ENCODE measurements at regions not wholly inside any gene's neighbourhood (a gene's known extent, or its start where the extent isn't known, plus 50 kb on each side); places are given as distances from the start of the nearest gene placed in this dataset.

DNA sequence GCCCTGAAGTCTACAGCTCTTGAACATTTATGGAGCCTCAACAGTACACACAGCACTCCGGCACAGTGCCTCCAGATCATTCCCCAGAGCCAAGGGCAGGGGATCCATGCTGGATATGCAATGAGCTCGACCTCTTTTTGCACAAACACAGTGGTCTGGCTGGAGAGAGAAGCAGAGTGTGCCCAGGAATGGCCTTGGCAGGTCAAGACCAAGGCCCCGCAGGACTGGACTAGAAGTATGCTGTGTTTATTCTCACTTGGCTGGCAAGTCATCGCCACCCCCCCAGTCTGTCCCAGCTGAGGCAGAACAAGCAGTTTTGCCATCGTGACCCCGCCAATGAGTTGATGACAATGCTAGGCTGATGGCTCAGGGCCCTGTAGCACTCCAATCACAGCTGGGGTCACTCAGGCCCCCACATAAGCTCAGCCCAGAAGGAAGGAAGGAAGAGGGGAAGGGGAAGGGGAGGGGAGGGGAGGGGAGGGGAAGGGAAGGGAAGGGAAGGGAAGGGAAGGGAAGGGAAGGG is 212.1 kb downstream of the TTC32 start:
- Histone ChIP-seq H3K4me1 (ENCODE audit: control insufficient read depth, insufficient read depth, low read length) (no peaks in the 10 kb centered on the region), H3K4me2 (ENCODE audit: low read length) (no peak overlapping the region), H3K27me3 (ENCODE audit: control insufficient read depth, insufficient read depth, low read length) (peaks cover 8% of the 10 kb centered on the region)

DNA sequence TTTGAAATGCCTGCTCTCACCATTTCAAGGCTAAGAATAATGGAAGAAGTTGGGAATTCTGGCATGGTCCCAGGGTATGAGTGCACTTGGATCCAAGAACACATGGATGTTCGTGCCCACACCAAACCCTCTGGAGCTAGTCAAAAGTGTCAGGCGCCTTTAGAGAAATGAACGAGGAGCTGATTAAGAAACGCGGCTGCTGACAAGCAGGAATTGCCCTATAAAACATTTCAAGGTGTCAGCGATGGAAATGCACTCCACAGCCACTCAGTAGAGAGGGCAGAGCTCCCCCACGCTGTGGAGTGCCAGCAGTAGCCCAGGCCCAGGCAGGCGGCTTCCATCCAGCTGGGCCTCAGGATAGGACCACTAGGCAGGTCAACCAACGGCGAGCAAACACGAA is 213.7 kb downstream of the TTC32 start:
- Histone ChIP-seq H3K27me3 (ENCODE audit: control insufficient read depth, insufficient read depth, low read length) (peaks cover 8% of the 10 kb centered on the region), H3K36me3 (ENCODE audit: insufficient read depth, low read length) (no peaks in the 10 kb centered on the region), H3K9me3 (replicated peaks; ENCODE audit: low read length) (no peaks in the 10 kb centered on the region), H3K9ac (ENCODE audit: low read depth, low read length) (no peak overlapping the region), H3K4me1 (ENCODE audit: control insufficient read depth, insufficient read depth, low read length) (no peaks in the 10 kb centered on the region), H3K4me3 (ENCODE audit: low read length) (no peak overlapping the region), H3K4me2 (ENCODE audit: low read length) (no peak overlapping the region)

More for the DNA sequence above, 212.1 kb downstream of the TTC32 start:
- no peaks in the 10 kb centered on the region for H3K36me3 ChIP-seq (ENCODE audit: insufficient read depth, low read length)
- no peaks in the 10 kb centered on the region for H3K9me3 ChIP-seq (replicated peaks; ENCODE audit: low read length)
- no peak overlapping the region for H3K4me3 ChIP-seq (ENCODE audit: low read length)
- no peak overlapping the region for H3K9ac ChIP-seq (ENCODE audit: low read depth, low read length)

DNA sequence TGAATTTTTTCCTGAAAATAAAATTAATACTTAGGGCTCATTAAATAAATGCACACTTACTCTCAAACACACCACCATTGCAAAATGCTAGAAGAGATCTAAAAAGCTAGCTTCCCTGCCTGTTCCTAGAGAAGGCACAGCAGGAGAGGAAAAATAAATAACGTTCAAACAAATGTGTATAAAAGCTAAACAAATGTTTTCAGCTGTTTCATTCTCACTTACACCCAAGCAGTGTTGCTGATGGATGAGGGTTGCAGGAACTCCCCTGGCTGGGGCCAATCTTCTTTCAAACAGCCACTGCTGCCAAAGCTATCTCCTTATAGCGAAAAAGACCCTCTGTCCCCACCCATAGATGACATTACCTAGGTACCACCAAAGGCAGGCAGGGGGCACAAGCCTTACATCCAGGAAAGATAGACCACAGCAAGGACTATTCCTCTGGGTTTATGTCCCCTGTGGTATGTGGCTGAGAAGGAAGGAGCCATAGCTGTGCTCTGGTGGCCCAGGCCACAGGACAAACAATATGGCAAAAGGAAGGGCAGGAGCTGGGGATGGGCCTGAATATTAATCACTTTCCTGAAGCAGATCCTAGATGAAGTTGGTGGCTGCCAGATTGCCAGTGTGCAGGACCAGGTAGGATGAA is 214.6 kb downstream of the TTC32 start:
- Histone ChIP-seq H3K9ac (ENCODE audit: low read depth, low read length) (no peak overlapping the region), H3K4me2 (ENCODE audit: low read length) (no peak overlapping the region), H3K36me3 (ENCODE audit: insufficient read depth, low read length) (no peaks in the 10 kb centered on the region), H3K27me3 (ENCODE audit: control insufficient read depth, insufficient read depth, low read length) (peaks cover 8% of the 10 kb centered on the region), H3K9me3 (replicated peaks; ENCODE audit: low read length) (no peaks in the 10 kb centered on the region), H3K4me3 (ENCODE audit: low read length) (no peak overlapping the region), H3K4me1 (ENCODE audit: control insufficient read depth, insufficient read depth, low read length) (no peaks in the 10 kb centered on the region)

DNA sequence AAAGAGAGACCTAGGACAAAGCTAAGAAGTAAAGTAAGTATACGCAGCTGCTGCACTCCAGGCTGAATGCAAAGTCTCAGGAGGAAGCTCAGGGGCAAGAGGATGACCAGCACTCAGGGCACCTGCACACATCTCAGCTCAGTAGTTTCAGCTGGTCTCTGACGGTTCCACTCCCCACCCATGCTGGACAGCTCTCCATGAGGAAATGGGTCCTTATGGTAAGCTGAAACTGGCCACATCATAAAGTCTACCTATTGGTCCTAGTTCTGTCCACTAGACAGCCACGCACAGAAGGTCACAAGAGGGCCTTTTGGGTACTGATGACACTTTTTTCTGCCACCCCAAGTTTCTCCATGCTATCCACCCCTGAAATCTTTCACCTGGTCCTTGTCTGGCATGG is 215.3 kb downstream of the TTC32 start:
- Histone ChIP-seq H3K27me3 (ENCODE audit: control insufficient read depth, insufficient read depth, low read length) (peaks cover 8% of the 10 kb centered on the region), H3K36me3 (ENCODE audit: insufficient read depth, low read length) (no peaks in the 10 kb centered on the region), H3K4me2 (ENCODE audit: low read length) (no peak overlapping the region), H3K9ac (ENCODE audit: low read depth, low read length) (no peak overlapping the region), H3K9me3 (replicated peaks; ENCODE audit: low read length) (no peaks in the 10 kb centered on the region), H3K4me3 (ENCODE audit: low read length) (no peak overlapping the region), H3K4me1 (ENCODE audit: control insufficient read depth, insufficient read depth, low read length) (no peaks in the 10 kb centered on the region)

DNA sequence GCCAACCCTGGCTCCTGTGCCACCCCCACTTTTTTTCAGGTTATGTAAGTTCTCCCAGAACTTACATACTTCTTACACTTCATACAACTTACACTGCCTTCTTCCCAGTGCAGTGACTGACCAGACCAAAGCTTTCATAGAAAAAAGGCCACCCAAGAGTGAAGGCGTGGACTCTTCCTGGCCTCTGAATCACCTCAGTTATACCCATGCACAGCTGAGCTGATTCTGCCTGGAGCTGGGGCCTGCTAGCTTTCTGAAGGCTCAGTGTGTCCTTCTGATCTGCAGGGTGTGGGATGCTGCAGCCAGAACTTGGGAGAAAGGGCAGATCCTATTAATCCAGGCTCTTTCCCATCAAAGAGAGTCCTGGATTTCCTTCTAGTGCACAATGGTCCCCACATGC is 216.1 kb downstream of the TTC32 start:
- Histone ChIP-seq H3K36me3 (ENCODE audit: insufficient read depth, low read length) (no peaks in the 10 kb centered on the region), H3K27me3 (ENCODE audit: control insufficient read depth, insufficient read depth, low read length) (peaks cover 5% of the 10 kb centered on the region), H3K4me1 (ENCODE audit: control insufficient read depth, insufficient read depth, low read length) (no peaks in the 10 kb centered on the region), H3K4me3 (ENCODE audit: low read length) (no peak overlapping the region), H3K9ac (ENCODE audit: low read depth, low read length) (no peak overlapping the region), H3K9me3 (replicated peaks; ENCODE audit: low read length) (no peaks in the 10 kb centered on the region), H3K4me2 (ENCODE audit: low read length) (no peak overlapping the region)

DNA sequence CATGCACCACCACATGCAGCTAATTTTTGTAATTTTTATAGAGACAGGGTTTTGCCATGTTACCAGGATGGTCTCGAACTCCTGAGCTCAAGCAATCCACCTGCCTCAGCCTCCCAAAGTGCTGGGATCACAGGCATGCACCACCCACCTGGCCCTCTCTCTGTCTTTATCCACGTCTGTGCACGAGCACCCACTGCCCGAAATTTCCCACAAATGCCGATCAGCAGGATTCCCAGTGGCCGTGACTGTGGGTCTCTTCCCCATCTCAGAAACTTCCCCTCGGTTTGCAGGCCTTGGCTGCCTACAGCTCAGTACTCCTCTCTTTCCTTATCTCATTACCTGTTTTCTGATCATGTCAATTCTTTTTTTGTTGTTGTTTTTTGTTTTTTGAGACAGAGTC is 217.3 kb downstream of the TTC32 start:
- no peaks in the 10 kb centered on the region for H3K9me3 ChIP-seq (replicated peaks; ENCODE audit: low read length)
- no peak overlapping the region for H3K4me2 ChIP-seq (ENCODE audit: low read length)
- no peak overlapping the region for H3K4me3 ChIP-seq (ENCODE audit: low read length)
- H3K9ac ChIP-seq (ENCODE audit: low read depth, low read length): no peak overlapping the region
- peaks cover 12% of the 10 kb centered on the region for H3K27me3 ChIP-seq (ENCODE audit: control insufficient read depth, insufficient read depth, low read length)
- no peaks in the 10 kb centered on the region for H3K4me1 ChIP-seq (ENCODE audit: control insufficient read depth, insufficient read depth, low read length)
- no peaks in the 10 kb centered on the region for H3K36me3 ChIP-seq (ENCODE audit: insufficient read depth, low read length)

DNA sequence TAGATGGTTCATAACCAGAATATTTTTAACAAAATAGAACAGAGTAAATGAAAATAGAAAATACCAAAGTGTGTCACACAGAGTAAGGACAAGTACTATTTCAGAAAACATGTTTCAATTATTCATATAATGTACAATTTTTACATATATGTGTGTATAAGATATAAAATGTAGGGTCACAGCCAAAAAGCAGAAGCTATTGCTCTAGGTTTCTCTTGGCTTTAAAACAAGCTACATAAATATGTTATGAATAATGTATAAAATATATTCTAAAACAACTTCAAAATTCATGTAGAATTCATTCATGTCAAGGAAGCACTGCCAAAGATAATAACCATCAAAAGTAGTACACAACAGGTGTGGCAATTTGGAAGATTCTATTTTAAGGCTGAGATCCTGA is 218.2 kb downstream of the TTC32 start:
- Histone ChIP-seq H3K4me3 (ENCODE audit: low read length) (no peak overlapping the region), H3K9ac (ENCODE audit: low read depth, low read length) (no peak overlapping the region), H3K36me3 (ENCODE audit: insufficient read depth, low read length) (no peaks in the 10 kb centered on the region)

DNA sequence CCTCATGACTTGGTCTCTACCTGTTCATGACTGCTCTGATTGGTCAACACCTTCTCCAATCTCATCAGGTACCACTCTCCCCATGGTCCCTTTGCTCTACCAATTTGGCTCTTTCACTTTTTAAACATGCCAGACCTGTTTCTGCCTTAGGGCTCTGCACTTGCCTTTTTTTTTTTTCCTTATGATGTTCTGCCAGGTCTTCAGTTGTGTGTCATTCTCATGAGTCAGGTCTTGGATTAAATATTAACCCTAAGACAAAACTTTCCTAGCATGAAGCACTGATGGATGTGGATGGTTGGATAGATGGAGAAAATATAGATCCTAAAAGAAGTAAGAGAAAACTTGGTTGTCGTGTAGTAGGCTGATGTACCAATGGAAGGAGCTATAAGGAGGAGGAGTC is 219.3 kb downstream of the TTC32 start:
- H3K9ac ChIP-seq (ENCODE audit: low read depth, low read length): no peak overlapping the region
- H3K4me1 ChIP-seq (ENCODE audit: control insufficient read depth, insufficient read depth, low read length): no peaks in the 10 kb centered on the region
- no peak overlapping the region for H3K4me2 ChIP-seq (ENCODE audit: low read length)
- no peak overlapping the region for H3K4me3 ChIP-seq (ENCODE audit: low read length)
- H3K9me3 ChIP-seq (replicated peaks; ENCODE audit: low read length): no peaks in the 10 kb centered on the region
- H3K36me3 ChIP-seq (ENCODE audit: insufficient read depth, low read length): no peaks in the 10 kb centered on the region
- peaks cover 15% of the 10 kb centered on the region for H3K27me3 ChIP-seq (ENCODE audit: control insufficient read depth, insufficient read depth, low read length)

More for the DNA sequence above, 218.2 kb downstream of the TTC32 start:
- Histone ChIP-seq H3K9me3 (replicated peaks; ENCODE audit: low read length) (no peaks in the 10 kb centered on the region), H3K4me2 (ENCODE audit: low read length) (no peak overlapping the region), H3K27me3 (ENCODE audit: control insufficient read depth, insufficient read depth, low read length) (peaks cover 12% of the 10 kb centered on the region), H3K4me1 (ENCODE audit: control insufficient read depth, insufficient read depth, low read length) (no peaks in the 10 kb centered on the region)

DNA sequence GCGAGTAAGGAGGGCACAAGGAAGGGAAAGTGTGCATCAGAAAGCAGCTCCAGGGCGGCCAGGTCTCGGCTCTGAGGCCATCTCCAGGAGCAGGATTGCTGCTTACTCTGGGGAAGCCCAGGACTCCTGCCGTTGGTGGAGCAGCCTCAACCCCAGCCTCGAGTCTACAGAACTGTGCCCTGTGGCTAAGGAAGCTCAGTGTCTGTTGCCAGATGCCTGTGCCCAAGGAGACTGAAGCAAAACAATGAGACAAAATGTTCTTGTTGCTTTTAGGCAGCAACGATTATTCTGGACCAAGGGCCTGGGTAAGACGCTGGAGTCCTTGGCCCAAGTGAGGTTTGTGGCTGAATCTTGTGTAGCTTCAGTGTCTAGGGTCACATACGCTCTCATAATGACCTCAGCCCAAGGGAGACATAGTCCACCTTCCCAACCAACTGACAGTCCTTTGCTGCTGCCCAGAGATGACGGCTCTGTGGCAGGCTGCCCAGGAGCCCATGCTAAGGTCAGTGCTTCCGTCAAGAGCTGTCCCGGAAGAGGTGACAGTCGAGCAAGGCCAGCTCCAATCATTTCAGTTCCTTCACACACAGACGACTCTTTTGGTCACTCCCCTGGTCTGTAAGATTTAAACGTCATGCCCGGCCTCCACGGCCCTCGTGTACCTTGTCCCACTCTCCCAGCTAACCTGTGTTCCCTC is 223.8 kb downstream of the TTC32 start:
- H3K4me1 ChIP-seq (ENCODE audit: control insufficient read depth, insufficient read depth, low read length): peaks cover 16% of the 10 kb centered on the region
- no peak overlapping the region for H3K9ac ChIP-seq (ENCODE audit: low read depth, low read length)
- no peak overlapping the region for H3K4me2 ChIP-seq (ENCODE audit: low read length)
- H3K27me3 ChIP-seq (ENCODE audit: control insufficient read depth, insufficient read depth, low read length): peaks cover 15% of the 10 kb centered on the region
- H3K4me3 ChIP-seq (ENCODE audit: low read length): no peak overlapping the region
- H3K36me3 ChIP-seq (ENCODE audit: insufficient read depth, low read length): no peaks in the 10 kb centered on the region
- H3K9me3 ChIP-seq (replicated peaks; ENCODE audit: low read length): no peaks in the 10 kb centered on the region

DNA sequence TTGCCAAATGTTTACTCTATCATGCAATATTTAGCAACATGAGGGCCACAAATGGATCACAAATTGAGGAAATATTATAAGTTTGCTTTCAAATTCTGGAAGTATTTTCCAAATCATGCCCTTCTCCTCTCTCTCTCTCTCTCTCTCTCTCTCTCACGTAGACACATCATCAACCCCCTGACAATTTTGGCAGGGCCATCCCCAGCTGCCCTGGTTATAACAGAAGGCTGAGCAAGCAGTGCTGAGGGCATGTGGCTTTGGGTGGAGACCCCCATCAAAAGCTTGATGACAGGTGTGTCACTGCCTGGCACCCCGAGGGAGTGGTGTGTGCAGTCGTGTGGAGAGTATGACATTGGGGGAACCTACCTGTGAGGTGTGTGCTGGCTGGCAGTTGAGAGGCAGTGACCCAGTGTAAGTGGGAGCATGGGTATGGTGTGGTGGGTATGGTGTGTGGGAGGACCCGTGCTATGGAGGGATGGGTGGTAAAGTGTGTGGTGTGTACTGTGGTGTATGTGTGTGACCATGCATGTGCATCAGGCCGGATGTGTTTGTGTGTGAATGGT is 224.5 kb downstream of the TTC32 start:
- H3K27me3 ChIP-seq (ENCODE audit: control insufficient read depth, insufficient read depth, low read length): peaks cover 15% of the 10 kb centered on the region
- H3K4me3 ChIP-seq (ENCODE audit: low read length): no peak overlapping the region
- H3K4me2 ChIP-seq (ENCODE audit: low read length): no peak overlapping the region
- H3K9ac ChIP-seq (ENCODE audit: low read depth, low read length): no peak overlapping the region
- H3K36me3 ChIP-seq (ENCODE audit: insufficient read depth, low read length): no peaks in the 10 kb centered on the region
- H3K9me3 ChIP-seq (replicated peaks; ENCODE audit: low read length): no peaks in the 10 kb centered on the region
- H3K4me1 ChIP-seq (ENCODE audit: control insufficient read depth, insufficient read depth, low read length): peaks cover 16% of the 10 kb centered on the region

DNA sequence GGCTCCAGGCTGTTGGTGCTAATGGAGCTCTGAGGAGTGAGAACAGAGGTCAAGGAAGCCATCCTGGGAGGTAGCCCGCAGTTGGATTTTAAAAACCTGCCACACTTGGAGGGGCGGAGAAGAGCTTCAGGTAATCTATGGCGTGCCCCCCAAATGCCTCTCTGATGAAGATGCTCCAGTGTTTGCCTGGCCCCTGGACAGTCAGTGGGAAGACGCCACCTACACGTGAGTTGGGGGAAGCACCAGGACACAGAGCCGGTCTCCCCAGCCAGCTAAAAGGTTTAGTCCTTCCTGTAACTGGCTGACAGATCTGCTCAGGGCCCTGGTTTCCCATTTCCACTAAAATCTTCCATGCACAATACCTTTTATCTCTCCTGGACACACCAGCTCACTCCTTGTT is 225.0 kb downstream of the TTC32 start:
- H3K4me3 ChIP-seq (ENCODE audit: low read length): no peak overlapping the region

More for the DNA sequence above, 225.0 kb downstream of the TTC32 start:
- no peak overlapping the region for H3K9ac ChIP-seq (ENCODE audit: low read depth, low read length)
- no peaks in the 10 kb centered on the region for H3K36me3 ChIP-seq (ENCODE audit: insufficient read depth, low read length)
- no peak overlapping the region for H3K4me2 ChIP-seq (ENCODE audit: low read length)
- H3K9me3 ChIP-seq (replicated peaks; ENCODE audit: low read length): no peaks in the 10 kb centered on the region
- peaks cover 15% of the 10 kb centered on the region for H3K27me3 ChIP-seq (ENCODE audit: control insufficient read depth, insufficient read depth, low read length)
- peaks cover 16% of the 10 kb centered on the region for H3K4me1 ChIP-seq (ENCODE audit: control insufficient read depth, insufficient read depth, low read length)

Measured in skeletal muscle satellite cell (primary cell).